OCI-LY3 (cell line): ENCODE measurements at regions not wholly inside any gene's neighbourhood (a gene's known extent, or its start where the extent isn't known, plus 50 kb on each side); places are given as distances from the start of the nearest gene placed in this dataset.

ENCODE experiments used
- H2AFZ ChIP-seq: fragments of 200-600, 300-600 bp; shearing (Covaris generic); 2 replicates; pipeline ENCODE4 v1.6.0; 2014; ENCODE audit warnings: antibody characterized with exemption, low read depth, low read length
- H3K27ac ChIP-seq: fragments of 200-600, 300-600 bp; sonication (generic); 2 replicates; pipeline ENCODE4 v1.5.1; 2014; ENCODE audit warnings: mild to moderate bottlenecking, low read length, moderate library complexity, mixed read lengths
- H3K27me3 ChIP-seq: fragments of 200-600, 300-600 bp; sonication (generic); 2 replicates; pipeline ENCODE4 v1.6.1; 2014; ENCODE audit warnings: low read depth, low read length, mixed read lengths
- H3K36me3 ChIP-seq: fragments of 200-600, 300-600 bp; sonication (generic); replicated peaks from 2 replicates; pipeline ENCODE3; 2014; ENCODE audit warnings: low read depth, low read length, mixed read lengths
- H3K4me1 ChIP-seq: fragments of 300-600, 200-600 bp; sonication (generic); 2 replicates; pipeline ENCODE4 v1.6.1; 2014; ENCODE audit warnings: low read length, mixed read lengths
- H3K4me2 ChIP-seq: fragments of 200-600, 300-600 bp; sonication (generic); 2 replicates; pipeline ENCODE4 v1.6.1; 2014; ENCODE audit warnings: low read length, mixed read lengths
- H3K4me3 ChIP-seq: fragments of 300-600, 200-600 bp; sonication (generic); 2 replicates; pipeline ENCODE4 v1.5.1; 2014; ENCODE audit warnings: antibody characterized with exemption, mild to moderate bottlenecking, low read length, moderate library complexity
- H3K79me2 ChIP-seq: fragments of 300-600, 200-600 bp; shearing (Covaris generic); 2 replicates; pipeline ENCODE4 v1.6.1; 2014; ENCODE audit warnings: mild to moderate bottlenecking, low read length, mixed read lengths
- H3K9ac ChIP-seq: fragments of 300-600, 200-600 bp; shearing (Covaris generic); 2 replicates; pipeline ENCODE4 v1.6.0; 2014; ENCODE audit warnings: mild to moderate bottlenecking, low read length, moderate library complexity
- H3K9me3 ChIP-seq: fragments of 200-600, 300-600 bp; shearing (Covaris generic); 2 replicates; pipeline ENCODE4 v1.6.1; 2014; ENCODE audit warnings: low read length, mixed read lengths; ENCODE audit not compliant: insufficient read depth
- H4K20me1 ChIP-seq: fragments of 200-600, 300-600 bp; sonication (generic); 2 replicates; pipeline ENCODE4 v1.6.1; 2016; ENCODE audit warnings: low read length, mixed read lengths; ENCODE audit not compliant: insufficient read depth
- EZH2phosphoT487 ChIP-seq: fragments of 200-600 bp; shearing (Covaris generic); IDR thresholded peaks from 2 replicates; pipeline ENCODE4 v1.6.1; 2018; ENCODE audit warnings: antibody characterized with exemption, mixed run types, low read depth
- TF ChIP-seq, protein P1 (sequence below): fragments of 200-600, 300-600 bp; sonication (generic); IDR thresholded peaks from 2 replicates; pipeline ENCODE4 v1.5.1; 2014; ENCODE audit warnings: antibody characterized with exemption, low read length, low read depth

DNA sequence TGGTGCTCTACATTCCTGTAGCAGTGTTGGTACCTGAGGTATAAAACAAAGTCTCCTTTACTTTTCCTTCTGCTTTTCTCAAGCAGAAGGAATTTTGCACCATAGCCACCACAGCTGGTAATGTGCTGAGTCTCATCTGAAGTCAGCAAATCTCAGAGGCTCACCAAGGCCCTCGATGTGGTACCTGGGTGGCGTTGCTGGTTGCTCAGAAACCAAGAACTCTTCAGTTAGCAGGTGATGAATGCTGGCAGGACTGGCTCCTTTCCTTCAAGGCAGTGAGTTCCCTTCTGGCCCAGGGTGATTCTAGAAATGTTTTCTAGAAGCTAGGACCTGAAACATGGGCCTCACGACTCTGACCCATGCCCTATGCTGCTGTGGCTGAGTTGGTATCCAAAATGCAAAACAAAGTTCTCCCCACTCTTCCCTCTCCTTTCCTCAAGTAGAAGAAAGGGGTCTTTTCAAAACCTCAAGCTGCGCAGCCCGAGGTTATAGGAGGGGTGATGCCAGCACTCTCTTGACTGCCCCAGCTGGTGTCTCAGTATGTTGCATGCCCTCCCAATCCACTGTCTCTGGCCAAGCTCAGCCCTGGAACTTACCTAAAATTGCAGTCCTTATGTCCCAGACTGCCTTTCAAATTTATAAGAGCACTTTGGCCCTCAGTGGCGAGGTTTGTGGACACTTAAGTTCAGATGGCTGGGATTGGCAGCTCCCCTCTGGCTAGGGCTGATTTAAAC lies 592.3 kb downstream of the FRK start:
- Histone ChIP-seq H3K9me3 (no peaks in the 10 kb centered on the region), H3K9ac (no peak overlapping the region), H4K20me1 (no peaks in the 10 kb centered on the region), H3K27ac (no peak overlapping the region), H3K4me3 (no peak overlapping the region), H3K36me3 (no peaks in the 10 kb centered on the region), H3K4me1 (no peaks in the 10 kb centered on the region), H2AFZ (no peak overlapping the region), H3K4me2 (no peak overlapping the region), H3K79me2 (no peaks in the 10 kb centered on the region), H3K27me3 (no peaks in the 10 kb centered on the region)
- TF ChIP-seq, protein P1, sequence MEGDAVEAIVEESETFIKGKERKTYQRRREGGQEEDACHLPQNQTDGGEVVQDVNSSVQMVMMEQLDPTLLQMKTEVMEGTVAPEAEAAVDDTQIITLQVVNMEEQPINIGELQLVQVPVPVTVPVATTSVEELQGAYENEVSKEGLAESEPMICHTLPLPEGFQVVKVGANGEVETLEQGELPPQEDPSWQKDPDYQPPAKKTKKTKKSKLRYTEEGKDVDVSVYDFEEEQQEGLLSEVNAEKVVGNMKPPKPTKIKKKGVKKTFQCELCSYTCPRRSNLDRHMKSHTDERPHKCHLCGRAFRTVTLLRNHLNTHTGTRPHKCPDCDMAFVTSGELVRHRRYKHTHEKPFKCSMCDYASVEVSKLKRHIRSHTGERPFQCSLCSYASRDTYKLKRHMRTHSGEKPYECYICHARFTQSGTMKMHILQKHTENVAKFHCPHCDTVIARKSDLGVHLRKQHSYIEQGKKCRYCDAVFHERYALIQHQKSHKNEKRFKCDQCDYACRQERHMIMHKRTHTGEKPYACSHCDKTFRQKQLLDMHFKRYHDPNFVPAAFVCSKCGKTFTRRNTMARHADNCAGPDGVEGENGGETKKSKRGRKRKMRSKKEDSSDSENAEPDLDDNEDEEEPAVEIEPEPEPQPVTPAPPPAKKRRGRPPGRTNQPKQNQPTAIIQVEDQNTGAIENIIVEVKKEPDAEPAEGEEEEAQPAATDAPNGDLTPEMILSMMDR = no peak
- no peak for TF ChIP-seq EZH2phosphoT487

DNA sequence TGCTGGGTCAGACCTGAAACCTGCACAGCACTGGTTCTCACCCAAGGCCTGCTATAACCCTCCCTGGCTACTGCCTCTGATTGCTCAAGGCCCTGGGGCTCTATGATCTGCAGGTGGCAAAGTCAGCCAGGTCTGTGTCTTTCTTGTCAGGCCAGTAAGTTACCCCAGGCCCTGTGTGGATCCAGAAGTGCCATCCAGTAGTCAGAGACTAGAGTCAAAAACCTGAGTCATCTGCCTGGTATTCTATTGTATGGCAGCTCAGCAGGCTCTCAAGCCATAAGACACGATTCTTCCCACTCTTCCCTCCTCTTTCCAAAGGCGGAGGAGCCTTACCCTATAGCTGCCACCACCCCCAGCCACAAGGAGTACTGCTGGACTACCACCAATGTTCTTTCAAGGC lies 593.0 kb downstream of the FRK start:
- H3K79me2 ChIP-seq = no peaks in the 10 kb centered on the region
- no peak overlapping the region for H2AFZ ChIP-seq
- no peaks in the 10 kb centered on the region for H3K36me3 ChIP-seq
- no peak overlapping the region for H3K9ac ChIP-seq
- TF ChIP-seq EZH2phosphoT487 = no peak
- TF ChIP-seq, protein P1 = no peak
- no peaks in the 10 kb centered on the region for H3K9me3 ChIP-seq
- H3K27me3 ChIP-seq = no peaks in the 10 kb centered on the region
- H3K4me2 ChIP-seq = no peak overlapping the region
- H3K27ac ChIP-seq = no peak overlapping the region
- no peak overlapping the region for H3K4me3 ChIP-seq
- H3K4me1 ChIP-seq = no peaks in the 10 kb centered on the region
- no peaks in the 10 kb centered on the region for H4K20me1 ChIP-seq

DNA sequence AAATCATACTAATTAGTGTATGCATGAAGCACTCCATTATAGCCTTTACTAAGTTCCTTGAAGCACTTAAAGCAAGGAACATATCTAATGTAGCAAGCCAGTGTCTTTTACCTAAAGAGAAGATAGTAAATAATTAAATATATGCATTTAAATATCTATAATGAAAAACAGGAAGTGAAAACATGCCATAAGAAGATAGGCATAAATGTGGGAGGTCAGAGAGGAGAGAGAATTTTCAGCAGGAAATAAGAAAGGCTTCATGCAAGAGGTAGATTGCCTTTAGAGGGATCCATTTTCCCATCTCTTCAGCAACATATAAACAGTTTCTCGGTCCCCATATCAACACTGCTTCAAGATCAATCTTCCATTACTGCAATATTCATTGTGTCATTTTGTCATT lies 599.8 kb downstream of the FRK start:
- H3K4me2 ChIP-seq = no peak overlapping the region
- H3K36me3 ChIP-seq = no peaks in the 10 kb centered on the region
- no peaks in the 10 kb centered on the region for H3K79me2 ChIP-seq
- H3K27me3 ChIP-seq = no peaks in the 10 kb centered on the region
- H3K9me3 ChIP-seq = no peaks in the 10 kb centered on the region
- H3K4me1 ChIP-seq = no peaks in the 10 kb centered on the region
- no peak overlapping the region for H3K4me3 ChIP-seq
- H4K20me1 ChIP-seq = no peaks in the 10 kb centered on the region
- no peak overlapping the region for H2AFZ ChIP-seq
- H3K27ac ChIP-seq = no peak overlapping the region
- no peak overlapping the region for H3K9ac ChIP-seq
- no peak for TF ChIP-seq EZH2phosphoT487
- TF ChIP-seq, protein P1 = no peak

DNA sequence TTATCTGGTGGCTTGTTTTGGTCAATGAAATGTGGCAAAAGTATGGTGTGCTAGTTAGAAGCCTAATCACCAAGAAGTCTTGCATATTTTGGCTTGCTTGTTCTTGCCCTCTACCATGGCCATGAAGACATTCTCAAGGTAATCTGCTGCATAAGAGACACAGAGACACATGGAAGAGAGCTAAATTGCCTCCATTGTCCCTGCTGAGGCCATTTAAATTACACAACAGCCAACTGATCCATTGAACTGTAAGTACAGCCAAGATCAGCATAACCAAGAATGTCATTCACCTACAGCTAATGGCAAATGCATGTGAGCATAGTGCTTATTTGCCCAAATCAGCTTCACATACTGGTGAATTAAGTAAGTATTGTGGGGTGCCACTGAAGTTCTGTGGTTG lies 603.8 kb downstream of the FRK start:
- H3K9me3 ChIP-seq = no peaks in the 10 kb centered on the region
- H3K4me3 ChIP-seq = no peak overlapping the region
- H4K20me1 ChIP-seq = no peaks in the 10 kb centered on the region
- H3K27ac ChIP-seq = no peak overlapping the region
- no peaks in the 10 kb centered on the region for H3K36me3 ChIP-seq
- H3K4me1 ChIP-seq = no peaks in the 10 kb centered on the region
- TF ChIP-seq, protein P1 = no peak
- no peak for TF ChIP-seq EZH2phosphoT487
- no peak overlapping the region for H3K9ac ChIP-seq
- H3K27me3 ChIP-seq = no peaks in the 10 kb centered on the region
- no peak overlapping the region for H3K4me2 ChIP-seq
- H2AFZ ChIP-seq = no peak overlapping the region
- no peaks in the 10 kb centered on the region for H3K79me2 ChIP-seq
